ENCODE measurements at regions not wholly inside any gene's neighbourhood (a gene's known extent, or its start where the extent isn't known, plus 50 kb on each side); places are given as distances from the start of the nearest gene placed in this dataset.

DNA sequence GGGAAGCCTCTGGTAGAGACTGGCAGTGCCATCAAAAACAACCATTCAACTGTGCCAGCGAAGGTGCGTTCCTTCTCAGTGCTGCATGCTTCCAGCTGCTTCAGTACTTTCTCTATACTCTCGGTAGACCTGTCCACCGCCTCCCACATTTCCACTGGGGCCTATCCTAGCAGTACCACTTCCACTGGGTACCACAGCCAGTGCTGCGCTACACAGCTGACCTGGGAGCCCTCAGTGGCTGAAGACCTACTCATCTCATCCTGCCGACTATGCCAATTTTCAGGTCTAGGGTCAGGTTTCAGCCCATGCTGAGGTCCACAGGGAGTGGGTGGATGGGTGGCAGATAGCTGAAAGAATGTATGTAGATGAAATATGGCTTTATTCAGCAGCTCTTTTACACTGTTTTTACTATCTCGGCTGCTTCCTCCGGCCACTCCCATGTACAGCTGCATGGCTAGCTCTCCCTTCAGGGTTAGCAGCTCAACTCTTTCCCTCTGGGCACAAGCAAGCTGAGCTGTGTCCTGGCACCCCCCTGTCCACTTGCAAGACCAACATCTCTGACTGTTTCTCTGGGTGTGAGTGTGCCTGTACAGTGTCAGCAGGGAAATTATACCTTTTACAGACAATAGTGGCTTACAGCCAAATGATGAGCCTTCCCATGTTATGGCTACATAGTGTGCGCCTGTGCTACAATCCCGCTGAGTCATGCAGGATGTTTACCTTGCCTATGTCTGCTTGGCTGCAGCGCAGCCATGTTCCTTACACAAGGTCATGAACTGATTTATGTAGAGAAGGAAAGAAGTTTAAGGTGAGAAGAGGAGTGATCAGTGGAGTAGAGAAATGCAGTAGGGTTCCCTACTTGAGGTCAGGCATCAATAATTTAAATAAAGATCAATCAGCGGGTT is 125.7 kb upstream of the DDHD1 start:
- no peaks in the 10 kb centered on the region for H3K4me1 Mint-ChIP-seq
- H3K27me3 ChIP-seq (ENCODE audit: insufficient read depth), result no peaks in the 10 kb centered on the region
- TF ChIP-seq POLR2AphosphoS5 (IDR thresholded peaks at IDR 0.05; ENCODE audit: low read depth) (no peak), ZNF331 (CRISPR knock-in tag; IDR thresholded peaks at IDR 0.05; ENCODE audit: low read depth) (no peak), EZH2 (IDR thresholded peaks at IDR 0.05; ENCODE audit: low read depth, unreplicated experiment) (no peak), ZNF114 (CRISPR knock-in tag; IDR thresholded peaks at IDR 0.05) (no peak), STAT1 (IDR thresholded peaks at IDR 0.05; ENCODE audit: unreplicated experiment) (no peak), CREB1 (CRISPR knock-in tag; IDR thresholded peaks at IDR 0.05; ENCODE audit: low read depth) (no peak), NANOG (IDR thresholded peaks at IDR 0.05; ENCODE audit: borderline replicate concordance) (no peak), JUNB (IDR thresholded peaks at IDR 0.05; ENCODE audit: unreplicated experiment) (no peak), EZH2phosphoT487 (IDR thresholded peaks at IDR 0.05; ENCODE audit: unreplicated experiment) (no peak)
- TF ChIP-seq, protein P1, sequence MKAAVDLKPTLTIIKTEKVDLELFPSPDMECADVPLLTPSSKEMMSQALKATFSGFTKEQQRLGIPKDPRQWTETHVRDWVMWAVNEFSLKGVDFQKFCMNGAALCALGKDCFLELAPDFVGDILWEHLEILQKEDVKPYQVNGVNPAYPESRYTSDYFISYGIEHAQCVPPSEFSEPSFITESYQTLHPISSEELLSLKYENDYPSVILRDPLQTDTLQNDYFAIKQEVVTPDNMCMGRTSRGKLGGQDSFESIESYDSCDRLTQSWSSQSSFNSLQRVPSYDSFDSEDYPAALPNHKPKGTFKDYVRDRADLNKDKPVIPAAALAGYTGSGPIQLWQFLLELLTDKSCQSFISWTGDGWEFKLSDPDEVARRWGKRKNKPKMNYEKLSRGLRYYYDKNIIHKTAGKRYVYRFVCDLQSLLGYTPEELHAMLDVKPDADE (IDR thresholded peaks at IDR 0.05), result no peak
- TF ChIP-seq, protein P2, sequence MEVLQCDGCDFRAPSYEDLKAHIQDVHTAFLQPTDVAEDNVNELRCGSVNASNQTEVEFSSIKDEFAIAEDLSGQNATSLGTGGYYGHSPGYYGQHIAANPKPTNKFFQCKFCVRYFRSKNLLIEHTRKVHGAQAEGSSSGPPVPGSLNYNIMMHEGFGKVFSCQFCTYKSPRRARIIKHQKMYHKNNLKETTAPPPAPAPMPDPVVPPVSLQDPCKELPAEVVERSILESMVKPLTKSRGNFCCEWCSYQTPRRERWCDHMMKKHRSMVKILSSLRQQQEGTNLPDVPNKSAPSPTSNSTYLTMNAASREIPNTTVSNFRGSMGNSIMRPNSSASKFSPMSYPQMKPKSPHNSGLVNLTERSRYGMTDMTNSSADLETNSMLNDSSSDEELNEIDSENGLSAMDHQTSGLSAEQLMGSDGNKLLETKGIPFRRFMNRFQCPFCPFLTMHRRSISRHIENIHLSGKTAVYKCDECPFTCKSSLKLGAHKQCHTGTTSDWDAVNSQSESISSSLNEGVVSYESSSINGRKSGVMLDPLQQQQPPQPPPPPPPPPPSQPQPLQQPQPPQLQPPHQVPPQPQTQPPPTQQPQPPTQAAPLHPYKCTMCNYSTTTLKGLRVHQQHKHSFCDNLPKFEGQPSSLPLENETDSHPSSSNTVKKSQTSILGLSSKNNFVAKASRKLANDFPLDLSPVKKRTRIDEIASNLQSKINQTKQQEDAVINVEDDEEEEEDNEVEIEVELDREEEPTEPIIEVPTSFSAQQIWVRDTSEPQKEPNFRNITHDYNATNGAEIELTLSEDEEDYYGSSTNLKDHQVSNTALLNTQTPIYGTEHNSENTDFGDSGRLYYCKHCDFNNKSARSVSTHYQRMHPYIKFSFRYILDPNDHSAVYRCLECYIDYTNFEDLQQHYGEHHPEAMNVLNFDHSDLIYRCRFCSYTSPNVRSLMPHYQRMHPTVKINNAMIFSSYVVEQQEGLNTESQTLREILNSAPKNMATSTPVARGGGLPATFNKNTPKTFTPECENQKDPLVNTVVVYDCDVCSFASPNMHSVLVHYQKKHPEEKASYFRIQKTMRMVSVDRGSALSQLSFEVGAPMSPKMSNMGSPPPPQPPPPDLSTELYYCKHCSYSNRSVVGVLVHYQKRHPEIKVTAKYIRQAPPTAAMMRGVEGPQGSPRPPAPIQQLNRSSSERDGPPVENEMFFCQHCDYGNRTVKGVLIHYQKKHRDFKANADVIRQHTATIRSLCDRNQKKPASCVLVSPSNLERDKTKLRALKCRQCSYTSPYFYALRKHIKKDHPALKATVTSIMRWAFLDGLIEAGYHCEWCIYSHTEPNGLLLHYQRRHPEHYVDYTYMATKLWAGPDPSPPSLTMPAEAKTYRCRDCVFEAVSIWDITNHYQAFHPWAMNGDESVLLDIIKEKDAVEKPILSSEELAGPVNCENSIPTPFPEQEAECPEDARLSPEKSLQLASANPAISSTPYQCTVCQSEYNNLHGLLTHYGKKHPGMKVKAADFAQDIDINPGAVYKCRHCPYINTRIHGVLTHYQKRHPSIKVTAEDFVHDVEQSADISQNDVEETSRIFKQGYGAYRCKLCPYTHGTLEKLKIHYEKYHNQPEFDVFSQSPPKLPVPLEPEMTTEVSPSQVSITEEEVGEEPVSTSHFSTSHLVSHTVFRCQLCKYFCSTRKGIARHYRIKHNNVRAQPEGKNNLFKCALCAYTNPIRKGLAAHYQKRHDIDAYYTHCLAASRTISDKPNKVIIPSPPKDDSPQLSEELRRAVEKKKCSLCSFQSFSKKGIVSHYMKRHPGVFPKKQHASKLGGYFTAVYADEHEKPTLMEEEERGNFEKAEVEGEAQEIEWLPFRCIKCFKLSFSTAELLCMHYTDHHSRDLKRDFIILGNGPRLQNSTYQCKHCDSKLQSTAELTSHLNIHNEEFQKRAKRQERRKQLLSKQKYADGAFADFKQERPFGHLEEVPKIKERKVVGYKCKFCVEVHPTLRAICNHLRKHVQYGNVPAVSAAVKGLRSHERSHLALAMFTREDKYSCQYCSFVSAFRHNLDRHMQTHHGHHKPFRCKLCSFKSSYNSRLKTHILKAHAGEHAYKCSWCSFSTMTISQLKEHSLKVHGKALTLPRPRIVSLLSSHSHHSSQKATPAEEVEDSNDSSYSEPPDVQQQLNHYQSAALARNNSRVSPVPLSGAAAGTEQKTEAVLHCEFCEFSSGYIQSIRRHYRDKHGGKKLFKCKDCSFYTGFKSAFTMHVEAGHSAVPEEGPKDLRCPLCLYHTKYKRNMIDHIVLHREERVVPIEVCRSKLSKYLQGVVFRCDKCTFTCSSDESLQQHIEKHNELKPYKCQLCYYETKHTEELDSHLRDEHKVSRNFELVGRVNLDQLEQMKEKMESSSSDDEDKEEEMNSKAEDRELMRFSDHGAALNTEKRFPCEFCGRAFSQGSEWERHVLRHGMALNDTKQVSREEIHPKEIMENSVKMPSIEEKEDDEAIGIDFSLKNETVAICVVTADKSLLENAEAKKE (CRISPR knock-in tag; IDR thresholded peaks at IDR 0.05), result no peak
- TF ChIP-seq, protein P3, sequence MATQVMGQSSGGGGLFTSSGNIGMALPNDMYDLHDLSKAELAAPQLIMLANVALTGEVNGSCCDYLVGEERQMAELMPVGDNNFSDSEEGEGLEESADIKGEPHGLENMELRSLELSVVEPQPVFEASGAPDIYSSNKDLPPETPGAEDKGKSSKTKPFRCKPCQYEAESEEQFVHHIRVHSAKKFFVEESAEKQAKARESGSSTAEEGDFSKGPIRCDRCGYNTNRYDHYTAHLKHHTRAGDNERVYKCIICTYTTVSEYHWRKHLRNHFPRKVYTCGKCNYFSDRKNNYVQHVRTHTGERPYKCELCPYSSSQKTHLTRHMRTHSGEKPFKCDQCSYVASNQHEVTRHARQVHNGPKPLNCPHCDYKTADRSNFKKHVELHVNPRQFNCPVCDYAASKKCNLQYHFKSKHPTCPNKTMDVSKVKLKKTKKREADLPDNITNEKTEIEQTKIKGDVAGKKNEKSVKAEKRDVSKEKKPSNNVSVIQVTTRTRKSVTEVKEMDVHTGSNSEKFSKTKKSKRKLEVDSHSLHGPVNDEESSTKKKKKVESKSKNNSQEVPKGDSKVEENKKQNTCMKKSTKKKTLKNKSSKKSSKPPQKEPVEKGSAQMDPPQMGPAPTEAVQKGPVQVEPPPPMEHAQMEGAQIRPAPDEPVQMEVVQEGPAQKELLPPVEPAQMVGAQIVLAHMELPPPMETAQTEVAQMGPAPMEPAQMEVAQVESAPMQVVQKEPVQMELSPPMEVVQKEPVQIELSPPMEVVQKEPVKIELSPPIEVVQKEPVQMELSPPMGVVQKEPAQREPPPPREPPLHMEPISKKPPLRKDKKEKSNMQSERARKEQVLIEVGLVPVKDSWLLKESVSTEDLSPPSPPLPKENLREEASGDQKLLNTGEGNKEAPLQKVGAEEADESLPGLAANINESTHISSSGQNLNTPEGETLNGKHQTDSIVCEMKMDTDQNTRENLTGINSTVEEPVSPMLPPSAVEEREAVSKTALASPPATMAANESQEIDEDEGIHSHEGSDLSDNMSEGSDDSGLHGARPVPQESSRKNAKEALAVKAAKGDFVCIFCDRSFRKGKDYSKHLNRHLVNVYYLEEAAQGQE (IDR thresholded peaks at IDR 0.05; ENCODE audit: unreplicated experiment), result no peak
- TF ChIP-seq, protein P4, sequence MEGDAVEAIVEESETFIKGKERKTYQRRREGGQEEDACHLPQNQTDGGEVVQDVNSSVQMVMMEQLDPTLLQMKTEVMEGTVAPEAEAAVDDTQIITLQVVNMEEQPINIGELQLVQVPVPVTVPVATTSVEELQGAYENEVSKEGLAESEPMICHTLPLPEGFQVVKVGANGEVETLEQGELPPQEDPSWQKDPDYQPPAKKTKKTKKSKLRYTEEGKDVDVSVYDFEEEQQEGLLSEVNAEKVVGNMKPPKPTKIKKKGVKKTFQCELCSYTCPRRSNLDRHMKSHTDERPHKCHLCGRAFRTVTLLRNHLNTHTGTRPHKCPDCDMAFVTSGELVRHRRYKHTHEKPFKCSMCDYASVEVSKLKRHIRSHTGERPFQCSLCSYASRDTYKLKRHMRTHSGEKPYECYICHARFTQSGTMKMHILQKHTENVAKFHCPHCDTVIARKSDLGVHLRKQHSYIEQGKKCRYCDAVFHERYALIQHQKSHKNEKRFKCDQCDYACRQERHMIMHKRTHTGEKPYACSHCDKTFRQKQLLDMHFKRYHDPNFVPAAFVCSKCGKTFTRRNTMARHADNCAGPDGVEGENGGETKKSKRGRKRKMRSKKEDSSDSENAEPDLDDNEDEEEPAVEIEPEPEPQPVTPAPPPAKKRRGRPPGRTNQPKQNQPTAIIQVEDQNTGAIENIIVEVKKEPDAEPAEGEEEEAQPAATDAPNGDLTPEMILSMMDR (conservative IDR thresholded peaks at IDR 0.05; ENCODE audit: low read depth in 2 of 2), result no peak
- peaks cover 24% of the 10 kb centered on the region for H3K9me3 Mint-ChIP-seq
- DNase-seq (ENCODE audit: low spot score), result peak; percentile 47
- H3K4me3 Mint-ChIP-seq, result no peak overlapping the region
- H3K36me3 ChIP-seq (ENCODE audit: insufficient read depth), result peaks cover 4% of the 10 kb centered on the region; the same call in 1 of the 2 replicates
- no peak overlapping the region for H3K27ac ChIP-seq (ENCODE audit: low read depth)
- H3K9me2 ChIP-seq (ENCODE audit: insufficient read depth), result peaks cover 3% of the 10 kb centered on the region; the same call in 1 of the 2 replicates
- no peak overlapping the region for H3K4me3 ChIP-seq
- peak overlapping the region; percentile 51; the same call in 1 of the 2 replicates for H3K27ac Mint-ChIP-seq
- H3K36me3 Mint-ChIP-seq (ENCODE audit: low read depth), result peaks cover 15% of the 10 kb centered on the region
- no peaks in the 10 kb centered on the region for H3K79me2 ChIP-seq (replicated peaks; ENCODE audit: insufficient read depth)
- H3K4me1 ChIP-seq (ENCODE audit: insufficient read depth), result no peaks in the 10 kb centered on the region
- H3F3A ChIP-seq (replicated peaks; ENCODE audit: low read depth), result no peaks in the 10 kb centered on the region
- no peaks in the 10 kb centered on the region for H4K20me1 ChIP-seq (replicated peaks; ENCODE audit: insufficient read depth)
- no peak overlapping the region for H2AFZ ChIP-seq
- no peak overlapping the region for H3K4me2 ChIP-seq
- H3K27me3 Mint-ChIP-seq (ENCODE audit: insufficient read depth, low read depth, poor library complexity), result no peaks in the 10 kb centered on the region
- no peak for ATAC-seq

All from GM23338 (cell line).